H1 (cell line): ENCODE measurements at regions not wholly inside any gene's neighbourhood (a gene's known extent, or its start where the extent isn't known, plus 50 kb on each side); places are given as distances from the start of the nearest gene placed in this dataset.

Experiments
- HDAC6 ChIP-seq: IDR thresholded peaks from one replicate; pipeline ENCODE4 v1.7.1; 2012; ENCODE audit warnings: low read depth, mild to moderate bottlenecking, inconsistent platforms, low read length, moderate library complexity
- NRF1 ChIP-seq: IDR thresholded peaks from 2 replicates; pipeline ENCODE4 v1.6.1; 2011; ENCODE audit warnings: mild to moderate bottlenecking, low read depth, low read length, improper control_type of control experiment
- TF ChIP-seq, protein P1 (sequence below): fragments of 300-600 bp; sonication (generic); IDR thresholded peaks from 2 replicates; pipeline ENCODE4 v1.7.1; 2012; ENCODE audit warnings: low read length, moderate library complexity, mild to moderate bottlenecking, inconsistent platforms; ENCODE audit not compliant: insufficient replicate concordance

DNA sequence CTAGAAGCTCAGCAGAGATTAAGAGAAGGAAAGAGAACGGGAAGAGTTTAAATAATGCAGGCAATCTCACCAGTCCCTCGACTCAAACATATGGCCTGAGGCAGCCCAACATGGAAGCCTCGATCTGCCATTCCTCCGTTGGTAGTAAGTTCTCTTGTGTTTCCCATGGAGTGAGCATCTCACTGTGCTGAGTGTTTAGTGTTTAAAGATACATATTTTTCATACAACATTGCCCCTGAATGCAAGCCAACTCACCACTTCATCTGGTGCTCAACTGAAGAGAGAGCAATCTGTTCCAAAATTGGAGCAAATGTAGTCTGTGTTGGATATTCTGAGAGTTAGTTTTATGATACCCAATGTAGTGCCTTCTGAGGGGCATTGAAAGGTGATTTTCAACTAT is 171.5 kb upstream of the ATP10B start (continued):
- TF ChIP-seq, protein P1, sequence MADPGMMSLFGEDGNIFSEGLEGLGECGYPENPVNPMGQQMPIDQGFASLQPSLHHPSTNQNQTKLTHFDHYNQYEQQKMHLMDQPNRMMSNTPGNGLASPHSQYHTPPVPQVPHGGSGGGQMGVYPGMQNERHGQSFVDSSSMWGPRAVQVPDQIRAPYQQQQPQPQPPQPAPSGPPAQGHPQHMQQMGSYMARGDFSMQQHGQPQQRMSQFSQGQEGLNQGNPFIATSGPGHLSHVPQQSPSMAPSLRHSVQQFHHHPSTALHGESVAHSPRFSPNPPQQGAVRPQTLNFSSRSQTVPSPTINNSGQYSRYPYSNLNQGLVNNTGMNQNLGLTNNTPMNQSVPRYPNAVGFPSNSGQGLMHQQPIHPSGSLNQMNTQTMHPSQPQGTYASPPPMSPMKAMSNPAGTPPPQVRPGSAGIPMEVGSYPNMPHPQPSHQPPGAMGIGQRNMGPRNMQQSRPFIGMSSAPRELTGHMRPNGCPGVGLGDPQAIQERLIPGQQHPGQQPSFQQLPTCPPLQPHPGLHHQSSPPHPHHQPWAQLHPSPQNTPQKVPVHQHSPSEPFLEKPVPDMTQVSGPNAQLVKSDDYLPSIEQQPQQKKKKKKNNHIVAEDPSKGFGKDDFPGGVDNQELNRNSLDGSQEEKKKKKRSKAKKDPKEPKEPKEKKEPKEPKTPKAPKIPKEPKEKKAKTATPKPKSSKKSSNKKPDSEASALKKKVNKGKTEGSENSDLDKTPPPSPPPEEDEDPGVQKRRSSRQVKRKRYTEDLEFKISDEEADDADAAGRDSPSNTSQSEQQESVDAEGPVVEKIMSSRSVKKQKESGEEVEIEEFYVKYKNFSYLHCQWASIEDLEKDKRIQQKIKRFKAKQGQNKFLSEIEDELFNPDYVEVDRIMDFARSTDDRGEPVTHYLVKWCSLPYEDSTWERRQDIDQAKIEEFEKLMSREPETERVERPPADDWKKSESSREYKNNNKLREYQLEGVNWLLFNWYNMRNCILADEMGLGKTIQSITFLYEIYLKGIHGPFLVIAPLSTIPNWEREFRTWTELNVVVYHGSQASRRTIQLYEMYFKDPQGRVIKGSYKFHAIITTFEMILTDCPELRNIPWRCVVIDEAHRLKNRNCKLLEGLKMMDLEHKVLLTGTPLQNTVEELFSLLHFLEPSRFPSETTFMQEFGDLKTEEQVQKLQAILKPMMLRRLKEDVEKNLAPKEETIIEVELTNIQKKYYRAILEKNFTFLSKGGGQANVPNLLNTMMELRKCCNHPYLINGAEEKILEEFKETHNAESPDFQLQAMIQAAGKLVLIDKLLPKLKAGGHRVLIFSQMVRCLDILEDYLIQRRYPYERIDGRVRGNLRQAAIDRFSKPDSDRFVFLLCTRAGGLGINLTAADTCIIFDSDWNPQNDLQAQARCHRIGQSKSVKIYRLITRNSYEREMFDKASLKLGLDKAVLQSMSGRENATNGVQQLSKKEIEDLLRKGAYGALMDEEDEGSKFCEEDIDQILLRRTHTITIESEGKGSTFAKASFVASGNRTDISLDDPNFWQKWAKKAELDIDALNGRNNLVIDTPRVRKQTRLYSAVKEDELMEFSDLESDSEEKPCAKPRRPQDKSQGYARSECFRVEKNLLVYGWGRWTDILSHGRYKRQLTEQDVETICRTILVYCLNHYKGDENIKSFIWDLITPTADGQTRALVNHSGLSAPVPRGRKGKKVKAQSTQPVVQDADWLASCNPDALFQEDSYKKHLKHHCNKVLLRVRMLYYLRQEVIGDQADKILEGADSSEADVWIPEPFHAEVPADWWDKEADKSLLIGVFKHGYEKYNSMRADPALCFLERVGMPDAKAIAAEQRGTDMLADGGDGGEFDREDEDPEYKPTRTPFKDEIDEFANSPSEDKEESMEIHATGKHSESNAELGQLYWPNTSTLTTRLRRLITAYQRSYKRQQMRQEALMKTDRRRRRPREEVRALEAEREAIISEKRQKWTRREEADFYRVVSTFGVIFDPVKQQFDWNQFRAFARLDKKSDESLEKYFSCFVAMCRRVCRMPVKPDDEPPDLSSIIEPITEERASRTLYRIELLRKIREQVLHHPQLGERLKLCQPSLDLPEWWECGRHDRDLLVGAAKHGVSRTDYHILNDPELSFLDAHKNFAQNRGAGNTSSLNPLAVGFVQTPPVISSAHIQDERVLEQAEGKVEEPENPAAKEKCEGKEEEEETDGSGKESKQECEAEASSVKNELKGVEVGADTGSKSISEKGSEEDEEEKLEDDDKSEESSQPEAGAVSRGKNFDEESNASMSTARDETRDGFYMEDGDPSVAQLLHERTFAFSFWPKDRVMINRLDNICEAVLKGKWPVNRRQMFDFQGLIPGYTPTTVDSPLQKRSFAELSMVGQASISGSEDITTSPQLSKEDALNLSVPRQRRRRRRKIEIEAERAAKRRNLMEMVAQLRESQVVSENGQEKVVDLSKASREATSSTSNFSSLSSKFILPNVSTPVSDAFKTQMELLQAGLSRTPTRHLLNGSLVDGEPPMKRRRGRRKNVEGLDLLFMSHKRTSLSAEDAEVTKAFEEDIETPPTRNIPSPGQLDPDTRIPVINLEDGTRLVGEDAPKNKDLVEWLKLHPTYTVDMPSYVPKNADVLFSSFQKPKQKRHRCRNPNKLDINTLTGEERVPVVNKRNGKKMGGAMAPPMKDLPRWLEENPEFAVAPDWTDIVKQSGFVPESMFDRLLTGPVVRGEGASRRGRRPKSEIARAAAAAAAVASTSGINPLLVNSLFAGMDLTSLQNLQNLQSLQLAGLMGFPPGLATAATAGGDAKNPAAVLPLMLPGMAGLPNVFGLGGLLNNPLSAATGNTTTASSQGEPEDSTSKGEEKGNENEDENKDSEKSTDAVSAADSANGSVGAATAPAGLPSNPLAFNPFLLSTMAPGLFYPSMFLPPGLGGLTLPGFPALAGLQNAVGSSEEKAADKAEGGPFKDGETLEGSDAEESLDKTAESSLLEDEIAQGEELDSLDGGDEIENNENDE: no peak
- TF ChIP-seq NRF1 (no peak), HDAC6 (no peak)
- TF ChIP-seq, all 59 proteins: peak for 0
